ENCODE measurements at regions not wholly inside any gene's neighbourhood (a gene's known extent, or its start where the extent isn't known, plus 50 kb on each side); places are given as distances from the start of the nearest gene placed in this dataset.

DNA sequence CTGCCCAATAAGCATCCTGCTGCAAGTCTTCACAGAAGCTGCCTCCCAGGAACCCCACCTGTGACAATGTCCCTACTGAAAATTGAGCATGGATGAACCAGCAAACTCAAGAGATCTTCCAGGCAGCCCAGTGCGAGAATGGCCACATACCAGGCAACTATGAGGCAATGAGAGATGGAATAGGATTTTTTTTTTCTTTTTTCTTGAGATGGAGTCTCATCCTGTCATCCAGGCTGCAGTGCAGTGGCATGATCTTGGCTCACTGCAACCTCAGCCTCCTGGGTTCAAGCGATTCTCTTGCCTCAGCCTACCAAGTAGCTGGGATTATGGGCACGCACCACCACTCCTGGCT, 60.9 kb upstream of the ARL8B start:
- intact Hi-C loops (cut with DNase I) = no loop called here
- DNase-seq (no peak), ATAC-seq (ENCODE audit: poor library complexity) (no peak)

DNA sequence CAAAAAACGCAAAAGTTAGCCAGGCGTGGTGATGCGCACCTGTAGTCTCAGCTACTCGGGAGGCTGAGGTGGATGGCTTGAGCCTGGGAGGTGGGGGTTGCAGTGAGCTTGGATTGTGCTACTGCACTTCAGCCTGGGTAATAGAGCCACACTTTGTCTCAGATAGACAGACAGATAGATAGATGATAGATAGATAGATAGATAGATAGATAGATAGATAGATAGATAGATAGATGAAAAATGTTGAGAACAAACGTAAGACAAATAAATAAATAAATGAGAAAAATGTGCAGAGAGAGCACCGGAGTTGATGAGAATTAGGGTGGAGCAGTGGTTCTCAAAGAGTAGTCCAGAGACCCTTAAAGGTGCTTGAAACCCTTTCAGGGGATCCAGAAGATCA, 58.4 kb upstream of the ARL8B start:
- intact Hi-C loops (cut with DNase I) = no loop called here
- no peak for DNase-seq
- ATAC-seq (ENCODE audit: poor library complexity) = no peak

DNA sequence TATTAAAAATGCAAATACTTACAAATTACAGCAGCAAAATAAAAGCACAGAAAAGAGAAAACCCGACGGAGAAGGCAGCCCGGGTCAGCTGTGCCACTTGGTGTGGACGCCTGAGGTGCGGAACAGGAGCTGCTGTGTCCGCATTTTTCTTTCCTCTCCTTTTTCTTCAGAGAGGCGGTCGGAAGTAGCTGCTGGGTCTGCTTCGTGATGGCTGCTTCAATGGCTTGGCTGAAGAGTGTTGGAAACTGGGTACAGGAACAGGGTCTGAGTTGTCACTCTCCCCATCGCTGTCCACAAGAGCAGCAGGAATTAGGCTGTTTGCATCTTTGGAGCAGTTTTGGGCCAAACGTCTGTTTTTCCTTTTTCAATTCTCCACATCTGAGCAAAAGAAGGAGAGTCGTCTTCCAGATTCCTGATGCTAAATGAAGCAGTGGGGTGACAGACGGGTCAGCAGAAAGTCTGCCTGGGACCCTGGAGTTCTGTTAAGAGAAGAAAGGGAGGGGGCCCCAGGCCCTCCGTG, 53.5 kb upstream of the ARL8B start:
- no peak for DNase-seq
- intact Hi-C loops (cut with DNase I) = no loop called here
- ATAC-seq (ENCODE audit: poor library complexity) = no peak

DNA sequence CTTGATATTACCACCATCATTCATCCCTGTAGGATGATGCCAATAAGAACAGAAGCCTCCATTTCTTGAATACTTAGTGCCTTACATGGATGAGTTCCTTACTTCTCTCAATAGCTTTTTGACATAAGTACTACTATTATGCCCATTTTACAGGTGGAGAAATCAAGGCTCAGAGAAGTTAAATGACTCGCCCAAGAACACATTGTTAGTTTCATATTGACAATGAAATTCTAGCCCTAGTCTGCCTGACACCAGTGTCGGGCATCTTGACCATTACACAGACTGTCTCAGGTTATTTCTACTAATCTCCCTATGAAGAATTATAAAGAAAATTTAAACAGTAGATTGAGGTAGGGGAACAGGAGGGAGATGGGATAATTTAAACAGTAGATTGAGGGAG, 52.5 kb upstream of the ARL8B start:
- no peak for DNase-seq
- intact Hi-C loops (cut with DNase I) = no loop called here
- ATAC-seq (ENCODE audit: poor library complexity) = no peak

DNA sequence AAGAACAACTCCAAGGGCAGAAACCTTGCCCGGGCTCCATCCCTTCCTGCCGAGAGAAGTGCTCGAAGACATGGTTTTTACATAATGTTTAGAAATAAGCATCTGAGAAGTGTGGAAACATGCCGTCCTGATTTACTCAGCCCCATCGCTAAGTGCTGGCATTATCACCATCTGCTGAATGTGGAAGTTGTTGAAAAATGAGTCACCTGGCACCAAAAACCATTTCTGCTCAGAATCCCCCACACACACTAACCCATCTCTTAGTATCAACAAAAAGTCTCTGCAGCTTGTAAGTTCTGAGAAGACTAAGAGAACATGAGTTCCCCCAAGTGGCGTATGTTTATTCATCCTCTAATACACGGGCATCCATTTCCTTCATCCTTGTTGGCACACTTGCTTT, 51.0 kb upstream of the ARL8B start:
- intact Hi-C loops (cut with DNase I) = no loop called here
- no peak for DNase-seq
- no peak for ATAC-seq (ENCODE audit: poor library complexity)

DNA sequence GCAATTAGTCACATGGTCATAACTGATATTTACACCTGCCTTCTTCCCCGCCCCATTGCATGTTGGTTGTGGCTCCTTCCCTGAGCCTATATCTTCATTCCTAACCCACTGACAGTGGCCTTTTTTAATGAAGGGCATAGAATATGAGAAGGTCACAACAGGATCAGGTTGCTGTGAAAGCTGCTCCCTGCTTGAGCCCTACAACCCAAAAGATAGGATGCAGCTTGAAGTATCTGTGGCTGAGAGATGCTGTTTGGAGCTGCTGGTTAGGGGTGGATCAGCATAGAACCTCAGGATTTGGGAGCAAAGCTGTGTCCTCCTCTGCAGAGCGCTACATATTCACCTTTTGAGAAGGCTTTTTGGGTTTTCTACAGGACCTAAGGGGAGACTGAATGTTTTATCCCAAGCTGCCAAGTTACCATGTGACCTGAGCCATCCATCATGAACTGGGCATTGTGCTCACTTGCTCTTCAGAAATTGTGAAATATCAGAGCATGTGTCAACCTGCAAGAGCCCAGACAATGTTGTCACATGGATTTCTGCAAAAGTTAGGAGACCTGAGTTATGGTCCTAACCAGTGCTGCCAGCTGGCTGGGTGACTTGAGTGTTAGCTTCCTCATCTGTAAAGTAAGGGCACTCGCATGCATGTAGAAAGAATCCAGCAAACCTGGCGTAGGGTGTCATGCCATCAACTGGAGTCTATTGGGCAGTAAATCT, 49.8 kb upstream of the ARL8B start:
- ATAC-seq (ENCODE audit: poor library complexity) (peak; percentile 84), DNase-seq (no peak)
- intact Hi-C loops (cut with DNase I) = no loop called here
